ENCODE measurements at regions not wholly inside any gene's neighbourhood (a gene's known extent, or its start where the extent isn't known, plus 50 kb on each side); places are given as distances from the start of the nearest gene placed in this dataset.

DNA sequence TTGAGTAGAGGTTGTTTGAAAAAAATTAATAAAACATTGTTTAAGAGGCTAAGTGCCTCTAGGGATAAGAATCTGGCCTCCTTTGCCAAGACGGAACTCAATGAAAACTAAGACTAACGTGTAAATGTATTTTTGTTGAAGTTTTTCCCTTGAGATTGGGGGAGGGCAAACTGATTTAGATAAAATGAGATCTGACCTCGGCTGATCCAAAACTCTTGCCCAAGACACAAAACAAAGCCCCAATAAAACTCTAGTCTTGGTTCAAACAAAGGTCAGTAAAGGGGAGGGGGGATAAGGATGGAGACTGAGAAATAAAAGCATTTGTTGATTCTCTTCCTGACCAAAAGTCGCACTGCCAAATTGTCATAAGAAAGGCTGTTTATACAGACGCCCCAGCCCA lies 134.8 kb upstream of the DPT start:
- no peak for DNase-seq (ENCODE audit: low read depth)
- no peak overlapping the region for H3K4me3 ChIP-seq (ENCODE audit: low read depth, low read length)
- TF ChIP-seq, protein P1, sequence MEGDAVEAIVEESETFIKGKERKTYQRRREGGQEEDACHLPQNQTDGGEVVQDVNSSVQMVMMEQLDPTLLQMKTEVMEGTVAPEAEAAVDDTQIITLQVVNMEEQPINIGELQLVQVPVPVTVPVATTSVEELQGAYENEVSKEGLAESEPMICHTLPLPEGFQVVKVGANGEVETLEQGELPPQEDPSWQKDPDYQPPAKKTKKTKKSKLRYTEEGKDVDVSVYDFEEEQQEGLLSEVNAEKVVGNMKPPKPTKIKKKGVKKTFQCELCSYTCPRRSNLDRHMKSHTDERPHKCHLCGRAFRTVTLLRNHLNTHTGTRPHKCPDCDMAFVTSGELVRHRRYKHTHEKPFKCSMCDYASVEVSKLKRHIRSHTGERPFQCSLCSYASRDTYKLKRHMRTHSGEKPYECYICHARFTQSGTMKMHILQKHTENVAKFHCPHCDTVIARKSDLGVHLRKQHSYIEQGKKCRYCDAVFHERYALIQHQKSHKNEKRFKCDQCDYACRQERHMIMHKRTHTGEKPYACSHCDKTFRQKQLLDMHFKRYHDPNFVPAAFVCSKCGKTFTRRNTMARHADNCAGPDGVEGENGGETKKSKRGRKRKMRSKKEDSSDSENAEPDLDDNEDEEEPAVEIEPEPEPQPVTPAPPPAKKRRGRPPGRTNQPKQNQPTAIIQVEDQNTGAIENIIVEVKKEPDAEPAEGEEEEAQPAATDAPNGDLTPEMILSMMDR (IDR thresholded peaks at IDR 0.05; ENCODE audit: insufficient read depth, low read depth, low read length) = no peak

- TF ChIP-seq, protein P1 (IDR thresholded peaks at IDR 0.05; ENCODE audit: insufficient read depth, low read depth, low read length) = no peak
- no peak overlapping the region for H3K4me3 ChIP-seq (ENCODE audit: low read depth, low read length)
- no peak for DNase-seq (ENCODE audit: low read depth)
Measured at GRCh38 chr1:168864266-168864665, 135.3 kb upstream of the DPT start.

- TF ChIP-seq, protein P1 (IDR thresholded peaks at IDR 0.05; ENCODE audit: insufficient read depth, low read depth, low read length) = no peak
- no peak overlapping the region for H3K4me3 ChIP-seq (ENCODE audit: low read depth, low read length)
- DNase-seq (ENCODE audit: low read depth) = no peak
Measured at GRCh38 chr1:168865850-168866620, 137.0 kb upstream of the DPT start.

- TF ChIP-seq, protein P1 (IDR thresholded peaks at IDR 0.05; ENCODE audit: insufficient read depth, low read depth, low read length) = no peak
- no peak overlapping the region for H3K4me3 ChIP-seq (ENCODE audit: low read depth, low read length)
- no peak for DNase-seq (ENCODE audit: low read depth)
Measured at GRCh38 chr1:168867941-168868634, 139.1 kb upstream of the DPT start.

- TF ChIP-seq, protein P1 (IDR thresholded peaks at IDR 0.05; ENCODE audit: insufficient read depth, low read depth, low read length) = no peak
- DNase-seq (ENCODE audit: low read depth) = no peak
- no peak overlapping the region for H3K4me3 ChIP-seq (ENCODE audit: low read depth, low read length)
Measured at GRCh38 chr1:168871531-168871930, 142.5 kb upstream of the DPT start.

GRCh38 chr1:168875831-168876230 lies 146.8 kb upstream of the DPT start:
- no peak overlapping the region for H3K4me3 ChIP-seq (ENCODE audit: low read depth, low read length)
- TF ChIP-seq, protein P1 (IDR thresholded peaks at IDR 0.05; ENCODE audit: insufficient read depth, low read depth, low read length) = no peak
- DNase-seq (ENCODE audit: low read depth) = no peak
